Activated T-helper 2 cell treated with anti-CD3 and anti-CD28 coated beads, Interferon-gamma antibody, Interleukin-2, Interleukin-4, amounts not matched to agents 10 μg/mL and 5 μg/mL and 100 μg/mL, durations not matched to agents 14 hours and 24 hours and 36 hours (primary cell): ENCODE measurements at regions not wholly inside any gene's neighbourhood (a gene's known extent, or its start where the extent isn't known, plus 50 kb on each side); places are given as distances from the start of the nearest gene placed in this dataset.

Source experiments
- DNase-seq: peaks from one replicate; pipeline ENCODE4 v3.0.0; 2021; ENCODE audit warnings: low spot score
- H3K27ac Mint-ChIP-seq: one replicate; pipeline ENCODE4 v1.8.0; 2021; ENCODE audit warnings: mixed read lengths
- H3K27me3 Mint-ChIP-seq: one replicate; pipeline ENCODE4 v1.8.0; 2021; ENCODE audit warnings: low read depth, mixed read lengths
- H3K36me3 Mint-ChIP-seq: one replicate; pipeline ENCODE4 v1.8.0; 2021; ENCODE audit warnings: low read depth, mixed read lengths
- H3K4me1 Mint-ChIP-seq: one replicate; pipeline ENCODE4 v1.8.0; 2021; ENCODE audit warnings: low read depth, mixed read lengths
- H3K4me3 Mint-ChIP-seq: one replicate; pipeline ENCODE4 v1.8.0; 2021; ENCODE audit warnings: low read depth, mild to moderate bottlenecking, moderate library complexity, mixed read lengths
- H3K9me3 Mint-ChIP-seq: one replicate; pipeline ENCODE4 v1.8.0; 2021; ENCODE audit warnings: mixed read lengths
- intact Hi-C: fragments of 100-400 bp; cut with micrococcal nuclease; formaldehyde crosslinking; loops from one replicate; pipeline ENCODE4 v1.15.1; 2023

DNA sequence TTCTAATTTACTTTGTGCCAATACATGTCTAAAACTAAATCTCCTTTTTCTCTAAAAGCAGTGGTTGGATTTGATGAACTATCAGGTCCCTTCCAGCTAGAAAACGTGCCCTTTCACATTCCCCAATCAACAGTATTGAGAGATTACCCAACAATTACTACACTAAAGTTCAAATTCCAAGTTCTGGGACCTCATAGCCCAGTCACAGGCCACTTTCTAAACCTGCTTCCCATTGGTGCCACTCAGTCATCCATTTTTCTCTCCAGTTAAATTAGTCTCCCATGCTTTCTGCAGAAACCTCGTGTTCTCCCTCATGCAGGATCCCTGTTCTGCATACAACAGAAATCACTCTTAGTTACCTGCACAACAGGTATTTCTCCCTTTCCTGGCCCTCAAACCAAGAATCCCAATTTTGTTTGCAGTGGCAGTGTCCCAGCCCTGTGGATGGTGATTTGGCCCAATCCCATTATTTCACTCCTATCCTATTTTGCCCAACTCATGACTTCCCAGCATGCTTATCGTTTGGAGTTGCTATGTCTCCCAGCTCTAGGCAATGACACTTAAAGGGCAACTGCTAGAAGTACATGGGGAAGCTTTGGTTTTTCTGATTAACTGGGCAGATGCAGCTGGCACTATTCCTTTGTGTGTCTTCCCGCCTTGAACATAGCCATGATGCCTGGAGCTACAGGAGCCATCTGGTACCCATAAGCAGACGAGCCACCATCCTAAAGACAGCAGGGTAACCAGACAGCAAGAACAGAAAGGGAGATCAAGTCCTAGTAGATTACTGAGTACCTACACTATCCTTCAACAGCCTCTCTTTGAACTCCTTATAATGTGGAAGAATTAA lies 224.2 kb downstream of the MINAR1 start:
- peaks cover 8% of the 10 kb centered on the region for H3K27me3 Mint-ChIP-seq
- H3K4me1 Mint-ChIP-seq: no peaks in the 10 kb centered on the region
- DNase-seq: no peak
- no peak overlapping the region for H3K27ac Mint-ChIP-seq
- peaks cover 3% of the 10 kb centered on the region for H3K9me3 Mint-ChIP-seq
- no peak overlapping the region for H3K4me3 Mint-ChIP-seq
- H3K36me3 Mint-ChIP-seq: no peaks in the 10 kb centered on the region
- intact Hi-C loops: no loop called here

DNA sequence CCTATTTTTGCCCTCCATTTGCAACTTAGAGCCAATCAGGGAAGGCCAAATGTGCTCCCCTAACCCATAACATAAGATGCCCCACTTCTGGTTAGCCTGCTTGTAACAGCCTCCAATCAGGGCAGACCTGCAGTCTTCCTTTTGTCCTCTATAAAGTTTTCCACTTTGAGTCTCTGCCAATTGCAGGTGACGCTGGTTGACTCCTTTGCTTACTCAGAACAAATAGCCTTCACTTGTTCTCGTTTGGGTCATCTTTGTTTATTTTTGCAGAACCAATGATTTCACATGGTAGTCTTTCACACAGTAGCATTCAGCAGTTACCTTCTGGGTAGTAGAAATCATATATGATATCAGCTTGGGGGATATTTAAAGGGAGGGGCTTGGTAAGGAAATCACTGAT lies 225.6 kb downstream of the MINAR1 start:
- intact Hi-C loops: no loop called here
- no peaks in the 10 kb centered on the region for H3K36me3 Mint-ChIP-seq

DNA sequence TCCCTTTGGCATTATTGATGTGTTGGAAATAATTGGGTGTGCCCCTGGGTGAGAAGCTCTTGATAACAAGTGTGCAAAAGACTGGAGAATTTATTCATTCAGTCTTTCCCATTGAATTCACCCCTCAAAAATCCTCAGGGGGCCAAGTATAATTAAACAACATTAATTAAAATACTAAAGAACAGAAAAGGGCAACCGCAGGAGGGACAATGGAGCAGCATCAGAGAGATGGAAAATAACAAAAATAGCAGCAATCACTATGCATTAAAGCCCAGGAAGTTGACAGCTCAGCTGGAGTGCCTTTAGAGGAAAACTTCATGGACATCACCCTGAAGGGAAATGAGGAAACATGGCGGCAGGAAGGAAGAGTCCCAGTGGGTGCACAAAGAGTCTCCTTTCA lies 227.6 kb downstream of the MINAR1 start:
- H3K27ac Mint-ChIP-seq: no peak overlapping the region
- no peak for DNase-seq
- no peak overlapping the region for H3K4me3 Mint-ChIP-seq
- intact Hi-C loops: no loop called here
- peaks cover 22% of the 10 kb centered on the region for H3K27me3 Mint-ChIP-seq
- H3K36me3 Mint-ChIP-seq: no peaks in the 10 kb centered on the region
- H3K4me1 Mint-ChIP-seq: no peaks in the 10 kb centered on the region
- no peaks in the 10 kb centered on the region for H3K9me3 Mint-ChIP-seq

More for the DNA sequence above, 225.6 kb downstream of the MINAR1 start:
- Mint-ChIP-seq H3K27me3 (peaks cover 17% of the 10 kb centered on the region), H3K27ac (no peak overlapping the region), H3K9me3 (no peaks in the 10 kb centered on the region), H3K4me3 (no peak overlapping the region), H3K4me1 (no peaks in the 10 kb centered on the region)
- DNase-seq: no peak

DNA sequence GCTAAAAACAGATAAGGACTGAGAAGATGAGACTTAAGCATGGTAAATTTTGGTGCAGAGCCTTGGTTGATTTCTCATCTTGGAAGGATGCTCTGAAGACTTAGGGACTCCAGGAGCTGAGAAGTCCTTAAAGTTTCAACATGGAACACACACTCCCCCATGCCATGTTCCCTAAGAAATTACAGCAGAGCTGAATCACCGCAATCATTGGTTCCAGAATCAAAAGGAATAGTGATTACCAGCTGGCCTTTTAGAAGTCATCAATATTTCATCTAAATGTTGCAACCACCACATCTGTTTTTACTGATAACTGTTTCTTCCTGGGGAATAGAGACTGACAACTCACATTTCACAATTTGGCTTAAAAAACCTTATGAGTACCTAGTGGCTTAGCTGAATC lies 229.3 kb downstream of the MINAR1 start:
- DNase-seq: no peak
- Mint-ChIP-seq H3K27ac (no peak overlapping the region), H3K27me3 (peaks cover 22% of the 10 kb centered on the region), H3K36me3 (no peaks in the 10 kb centered on the region), H3K4me3 (no peak overlapping the region), H3K4me1 (no peaks in the 10 kb centered on the region), H3K9me3 (no peaks in the 10 kb centered on the region)
- intact Hi-C loops: no loop called here

DNA sequence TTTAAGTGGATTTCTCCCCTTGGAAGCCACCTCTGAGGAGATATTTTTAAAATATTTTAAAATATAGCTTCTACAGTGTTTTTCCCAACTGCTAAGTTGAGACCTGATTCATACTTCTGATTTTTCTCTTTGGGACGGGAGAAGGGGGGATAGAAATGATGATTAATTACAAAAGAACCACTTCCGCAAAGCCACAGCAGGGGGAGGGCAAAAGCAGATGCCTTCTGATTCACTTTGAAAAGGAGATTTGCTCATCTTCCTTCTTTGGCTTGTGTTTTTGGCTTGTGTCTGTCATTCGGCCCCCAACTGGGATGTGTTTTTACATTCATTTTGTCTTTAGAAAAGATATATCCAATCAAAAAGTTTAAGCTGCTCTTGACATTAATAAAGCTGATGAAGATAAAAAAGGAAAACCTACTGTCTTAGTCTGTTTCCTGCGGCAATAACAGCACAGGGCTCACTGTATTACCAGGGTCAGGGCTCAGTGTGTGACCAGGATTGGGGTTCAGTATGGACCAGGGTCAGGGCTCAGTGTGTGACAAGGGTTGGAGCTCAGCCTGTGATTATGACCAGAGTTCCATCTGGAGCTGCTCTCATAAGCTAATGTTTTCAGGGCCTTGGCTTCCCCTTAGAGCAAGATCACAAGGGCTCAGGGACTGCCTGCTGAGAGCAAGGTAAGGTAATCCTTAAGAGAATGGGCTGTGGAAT lies 223.2 kb downstream of the MTHFS start:
- Mint-ChIP-seq H3K27me3 (peaks cover 8% of the 10 kb centered on the region), H3K4me3 (no peak overlapping the region), H3K36me3 (no peaks in the 10 kb centered on the region), H3K9me3 (no peaks in the 10 kb centered on the region), H3K27ac (peak overlapping the region; percentile 8), H3K4me1 (peaks cover 5% of the 10 kb centered on the region)
- DNase-seq: no peak
- intact Hi-C loops: no loop called here

DNA sequence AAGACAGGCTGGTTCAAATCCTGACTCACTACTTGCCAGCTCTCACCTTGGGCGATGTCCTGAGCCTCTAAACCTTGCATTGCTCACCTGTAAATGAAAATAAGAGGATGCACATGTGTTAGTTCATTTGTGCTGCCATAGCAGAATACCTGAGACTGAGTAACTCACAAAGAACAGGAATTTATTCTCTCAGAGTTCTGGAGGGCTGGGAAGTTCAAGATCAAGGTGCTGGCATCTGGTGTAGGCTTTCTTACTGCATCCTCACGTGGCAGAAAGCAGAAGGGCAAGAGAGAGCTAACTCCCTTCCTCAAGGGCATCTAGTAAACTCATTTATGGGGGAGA lies 222.7 kb downstream of the MTHFS start:
- Mint-ChIP-seq H3K4me3 (no peak overlapping the region), H3K27me3 (peaks cover 8% of the 10 kb centered on the region), H3K4me1 (peaks cover 5% of the 10 kb centered on the region), H3K9me3 (no peaks in the 10 kb centered on the region), H3K27ac (no peak overlapping the region), H3K36me3 (no peaks in the 10 kb centered on the region)
- intact Hi-C loops: no loop called here
- DNase-seq: no peak

DNA sequence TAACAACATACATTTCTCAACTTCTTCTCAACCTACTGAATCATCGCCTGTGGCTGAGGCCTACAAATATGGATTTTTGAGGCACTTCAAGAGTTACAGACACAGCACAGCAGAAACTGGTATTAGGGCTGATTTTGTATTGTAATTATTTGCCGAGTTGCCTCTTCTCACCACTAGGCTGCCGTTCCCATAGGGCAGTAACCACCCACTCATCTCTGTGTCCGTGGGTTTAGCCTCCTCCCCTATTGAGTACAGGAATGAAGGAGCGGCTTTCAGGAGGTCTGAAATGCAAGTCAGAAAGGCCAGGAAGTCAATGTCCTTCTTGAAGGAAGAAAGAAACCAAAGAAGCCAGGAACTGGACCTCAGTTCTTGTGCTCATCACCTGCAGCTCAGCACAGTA lies 220.8 kb downstream of the MTHFS start:
- H3K36me3 Mint-ChIP-seq: no peaks in the 10 kb centered on the region
- no peak overlapping the region for H3K4me3 Mint-ChIP-seq
- no peak for DNase-seq
- H3K9me3 Mint-ChIP-seq: no peaks in the 10 kb centered on the region
- H3K27ac Mint-ChIP-seq: no peak overlapping the region
- H3K27me3 Mint-ChIP-seq: peaks cover 5% of the 10 kb centered on the region
- intact Hi-C loops: no loop called here
- H3K4me1 Mint-ChIP-seq: peaks cover 7% of the 10 kb centered on the region

DNA sequence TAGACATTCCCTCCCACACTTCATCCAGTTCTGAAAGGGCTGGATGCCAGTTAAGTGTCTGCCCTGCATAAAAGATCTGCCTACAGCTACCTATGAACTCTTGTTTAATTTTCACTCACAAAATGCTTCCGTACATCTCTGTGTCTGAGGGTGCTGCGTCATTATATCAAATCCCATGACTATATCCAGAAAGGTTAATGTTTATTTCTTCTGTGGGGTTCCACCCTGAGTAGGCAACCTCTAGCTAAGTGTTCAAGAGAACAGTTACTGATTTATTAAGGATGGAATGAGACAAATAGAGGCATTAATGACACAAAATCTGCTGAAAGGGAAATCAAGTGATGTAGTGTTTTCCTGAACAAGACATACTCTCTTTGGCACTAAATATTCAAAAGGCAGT lies 220.2 kb downstream of the MTHFS start:
- Mint-ChIP-seq H3K4me1 (peaks cover 7% of the 10 kb centered on the region), H3K4me3 (no peak overlapping the region), H3K27me3 (peaks cover 3% of the 10 kb centered on the region), H3K9me3 (no peaks in the 10 kb centered on the region), H3K27ac (no peak overlapping the region), H3K36me3 (no peaks in the 10 kb centered on the region)
- intact Hi-C loops: no loop called here
- DNase-seq: no peak

DNA sequence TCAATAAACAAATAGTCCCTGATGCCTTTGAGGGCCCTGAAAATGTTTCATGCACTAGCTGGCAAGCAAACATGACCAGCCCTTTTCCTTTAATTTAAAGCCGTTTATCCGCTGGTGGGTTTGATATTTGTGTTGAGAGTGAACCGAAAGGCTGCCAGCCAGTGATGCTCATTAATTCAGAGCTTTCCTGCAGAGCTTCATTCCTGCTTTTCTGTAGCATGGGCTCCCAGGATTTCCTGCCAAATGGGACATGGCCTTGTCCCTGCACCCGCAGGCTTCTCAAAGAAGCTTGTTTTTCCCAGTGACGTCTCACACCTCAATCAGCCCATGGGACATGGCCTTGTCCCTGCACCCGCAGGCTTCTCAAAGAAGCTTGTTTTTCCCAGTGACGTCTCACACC lies 219.6 kb downstream of the MTHFS start:
- Mint-ChIP-seq H3K4me1 (peaks cover 7% of the 10 kb centered on the region), H3K9me3 (no peaks in the 10 kb centered on the region), H3K27ac (no peak overlapping the region), H3K27me3 (peaks cover 3% of the 10 kb centered on the region), H3K4me3 (no peak overlapping the region), H3K36me3 (no peaks in the 10 kb centered on the region)
- no peak for DNase-seq
- intact Hi-C loops: no loop called here

DNA sequence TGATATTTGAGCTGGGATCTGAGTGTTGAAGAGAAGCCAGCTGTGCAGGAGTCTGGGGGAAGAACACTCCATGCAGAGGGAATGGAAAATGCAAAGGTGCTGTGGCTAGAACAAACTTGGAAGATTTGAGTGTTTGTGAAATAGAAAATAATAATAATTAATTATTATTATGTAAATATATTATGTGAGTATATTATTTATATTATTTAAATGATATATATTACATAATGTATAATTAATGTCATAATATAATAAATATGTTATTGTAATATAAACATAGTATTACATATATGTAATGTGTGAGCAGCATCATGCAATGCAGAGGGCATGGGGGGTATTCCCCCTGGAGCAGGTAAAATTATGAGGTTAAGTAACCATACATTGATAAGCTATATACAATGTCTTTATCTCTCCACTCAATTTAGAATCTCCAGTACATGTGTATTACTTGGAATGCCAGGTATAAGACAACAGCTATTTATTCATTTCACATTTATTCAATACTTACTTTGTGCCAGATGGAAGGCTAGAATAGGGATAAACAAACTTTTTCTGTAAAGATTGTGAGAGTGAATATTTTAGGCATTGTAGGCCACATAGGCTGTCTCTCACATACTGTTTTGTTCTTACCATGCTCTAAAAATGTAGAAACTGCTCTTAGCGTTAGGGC lies 218.6 kb downstream of the MTHFS start:
- Mint-ChIP-seq H3K9me3 (no peaks in the 10 kb centered on the region), H3K4me3 (no peak overlapping the region), H3K4me1 (peaks cover 7% of the 10 kb centered on the region), H3K36me3 (no peaks in the 10 kb centered on the region), H3K27me3 (peaks cover 3% of the 10 kb centered on the region), H3K27ac (no peak overlapping the region)
- intact Hi-C loops: no loop called here
- DNase-seq: no peak

DNA sequence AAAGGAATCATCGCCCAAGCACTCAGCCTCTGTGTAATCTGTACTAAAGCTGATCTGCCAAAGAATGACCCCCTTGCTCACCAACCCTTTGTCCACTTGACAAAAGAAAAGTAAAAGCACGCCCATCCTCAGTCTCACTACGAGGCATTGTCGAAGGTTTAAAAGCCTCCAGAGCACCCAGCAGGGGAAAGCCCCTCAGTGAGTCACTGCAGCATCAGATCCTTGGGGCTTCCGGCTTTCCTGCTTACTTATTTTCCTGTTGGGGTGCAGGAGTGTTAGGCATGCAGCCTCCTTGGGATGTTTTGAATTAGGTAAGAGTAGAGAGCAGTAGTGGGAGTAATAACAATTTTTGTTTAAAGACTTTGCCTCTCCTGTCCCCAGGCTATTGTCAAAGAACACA lies 216.1 kb downstream of the MTHFS start:
- no peak overlapping the region for H3K4me3 Mint-ChIP-seq
- peaks cover 3% of the 10 kb centered on the region for H3K27me3 Mint-ChIP-seq
- H3K27ac Mint-ChIP-seq: no peak overlapping the region
- intact Hi-C loops: no loop called here
- no peak for DNase-seq
- no peaks in the 10 kb centered on the region for H3K9me3 Mint-ChIP-seq
- H3K36me3 Mint-ChIP-seq: no peaks in the 10 kb centered on the region
- peaks cover 2% of the 10 kb centered on the region for H3K4me1 Mint-ChIP-seq

DNA sequence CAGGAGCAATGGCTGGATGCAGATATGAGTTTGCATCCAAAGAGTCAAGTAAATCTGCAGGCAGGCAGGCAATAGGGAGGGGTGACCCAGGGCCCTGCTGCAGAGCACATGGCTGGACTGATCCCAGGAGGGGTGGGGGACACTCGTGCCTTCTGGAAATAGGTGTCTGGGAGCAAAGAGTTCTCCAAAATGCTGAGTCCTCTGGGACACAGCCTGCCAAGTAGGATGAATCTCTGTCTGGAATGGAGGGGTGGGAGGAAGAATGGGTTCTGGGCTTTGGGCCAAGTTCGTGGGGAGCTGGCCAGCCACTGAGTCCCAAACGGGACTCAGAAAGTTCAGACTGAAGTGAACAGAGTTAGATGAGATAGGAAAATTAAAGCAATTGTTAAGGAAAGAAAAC lies 214.5 kb downstream of the MTHFS start:
- peaks cover 3% of the 10 kb centered on the region for H3K27me3 Mint-ChIP-seq
- no peak overlapping the region for H3K27ac Mint-ChIP-seq
- no peaks in the 10 kb centered on the region for H3K36me3 Mint-ChIP-seq
- no peaks in the 10 kb centered on the region for H3K9me3 Mint-ChIP-seq
- intact Hi-C loops: no loop called here
- H3K4me3 Mint-ChIP-seq: no peak overlapping the region
- no peak for DNase-seq
- peaks cover 2% of the 10 kb centered on the region for H3K4me1 Mint-ChIP-seq

DNA sequence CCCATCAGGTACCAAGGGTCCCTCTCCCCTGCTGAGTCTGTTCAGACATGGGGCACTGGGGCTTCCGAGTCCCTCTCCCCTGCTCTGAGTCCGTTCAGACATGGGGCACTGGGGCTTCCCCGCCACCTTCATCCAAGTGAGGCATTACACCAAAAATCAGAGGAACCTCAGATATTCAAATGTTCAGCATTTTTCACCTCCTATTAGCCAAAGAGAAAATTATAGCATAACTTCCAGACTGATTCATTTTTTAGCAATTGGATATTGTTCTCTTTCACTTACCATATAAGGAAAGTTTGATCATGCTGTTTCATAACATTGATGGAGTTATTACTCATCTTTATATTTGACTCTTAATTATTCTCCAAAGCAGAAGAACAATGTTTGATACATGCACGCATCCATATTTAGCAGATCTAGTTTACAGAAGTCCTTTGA lies 213.9 kb downstream of the MTHFS start:
- DNase-seq: no peak
- Mint-ChIP-seq H3K4me1 (peaks cover 2% of the 10 kb centered on the region), H3K4me3 (no peak overlapping the region), H3K27me3 (peaks cover 5% of the 10 kb centered on the region), H3K27ac (no peak overlapping the region), H3K36me3 (no peaks in the 10 kb centered on the region), H3K9me3 (no peaks in the 10 kb centered on the region)
- intact Hi-C loops: no loop called here
